Neural progenitor cell (in vitro differentiated cells): ENCODE measurements at regions not wholly inside any gene's neighbourhood (a gene's known extent, or its start where the extent isn't known, plus 50 kb on each side); places are given as distances from the start of the nearest gene placed in this dataset.
"Not testable (repeated sequence)": the region's sequence is repeated elsewhere in the genome, so short reads cannot be mapped to it uniquely, and the experiment has no call there.

ENCODE experiments used
- DNase-seq: peaks from one replicate; pipeline ENCODE4 v3.0.0-alpha.2; 2016; ENCODE audit warnings: low spot score
- H2AFZ ChIP-seq: fragments of 200-600 bp; sonication (generic); replicated peaks from 2 replicates; pipeline ENCODE4 v1.6.1; 2016; ENCODE audit warnings: antibody characterized with exemption
- H3F3A ChIP-seq: fragments of 200-600 bp; sonication (generic); 2 replicates; pipeline ENCODE4 v1.6.1; 2016; ENCODE audit warnings: antibody characterized with exemption, low read depth
- H3K27ac ChIP-seq: fragments of 200-600 bp; sonication (generic); 2 replicates; pipeline ENCODE4 v1.5.1; 2016; ENCODE audit warnings: mild to moderate bottlenecking
- H3K27me3 ChIP-seq: fragments of 200-600 bp; sonication (generic); 2 replicates; pipeline ENCODE4 v1.6.1; 2016; ENCODE audit warnings: mild to moderate bottlenecking, moderate library complexity
- H3K36me3 ChIP-seq: fragments of 200-600 bp; sonication (generic); 2 replicates; pipeline ENCODE4 v1.5.1; 2016
- H3K4me1 ChIP-seq: fragments of 200-600 bp; sonication (generic); 2 replicates; pipeline ENCODE4 v1.6.1; 2016; ENCODE audit warnings: mixed run types
- H3K4me2 ChIP-seq: fragments of 200-600 bp; sonication (generic); 2 replicates; pipeline ENCODE4 v1.6.1; 2016
- H3K4me3 ChIP-seq: fragments of 200-600 bp; sonication (generic); 2 replicates; pipeline ENCODE4 v1.5.1; 2016
- H3K79me2 ChIP-seq: fragments of 200-600 bp; sonication (generic); 2 replicates; pipeline ENCODE4 v1.6.1; 2016; ENCODE audit warnings: low read depth
- H3K9ac ChIP-seq: fragments of 200-600 bp; sonication (generic); 2 replicates; pipeline ENCODE4 v1.6.1; 2016
- H3K9me3 ChIP-seq: fragments of 200-600 bp; sonication (generic); 2 replicates; pipeline ENCODE4 v1.5.1; 2016; ENCODE audit warnings: low read depth
- H4K20me1 ChIP-seq: fragments of 200-600 bp; sonication (generic); 2 replicates; pipeline ENCODE4 v1.6.1; 2016; ENCODE audit warnings: low read depth
- H3K27ac Mint-ChIP-seq: 3 replicates; pipeline ENCODE4 v1.8.0; 2021; ENCODE audit warnings: mixed read lengths
- H3K27me3 Mint-ChIP-seq: 2 replicates; pipeline ENCODE4 v1.8.0; 2022; ENCODE audit warnings: low read depth, mild to moderate bottlenecking, inconsistent platforms, moderate library complexity, mixed read lengths; ENCODE audit not compliant: insufficient read depth
- H3K36me3 Mint-ChIP-seq: 3 replicates; pipeline ENCODE4 v1.8.0; 2021; ENCODE audit warnings: mixed read lengths
- H3K4me1 Mint-ChIP-seq: 3 replicates; pipeline ENCODE4 v1.8.0; 2021; ENCODE audit warnings: mixed read lengths
- H3K4me3 Mint-ChIP-seq: 3 replicates; pipeline ENCODE4 v1.8.0; 2021; ENCODE audit warnings: mild to moderate bottlenecking, moderate library complexity, mixed read lengths
- H3K9me3 Mint-ChIP-seq: 3 replicates; pipeline ENCODE4 v1.8.0; 2020; ENCODE audit warnings: mixed read lengths
- EZH2 ChIP-seq: fragments of 200-600 bp; sonication (generic); IDR thresholded peaks from 2 replicates; pipeline ENCODE4 v1.6.1; 2017; ENCODE audit warnings: antibody characterized with exemption, mild to moderate bottlenecking, moderate library complexity
- EZH2phosphoT487 ChIP-seq: fragments of 200-600 bp; sonication (generic); IDR thresholded peaks from 2 replicates; pipeline ENCODE4 v1.6.1; 2017; ENCODE audit warnings: antibody characterized with exemption
- TF ChIP-seq, protein P1 (sequence below): fragments of 200-600 bp; sonication (generic); IDR thresholded peaks from 2 replicates; pipeline ENCODE4 v1.5.1; 2017; ENCODE audit warnings: antibody characterized with exemption, mild to moderate bottlenecking

DNA sequence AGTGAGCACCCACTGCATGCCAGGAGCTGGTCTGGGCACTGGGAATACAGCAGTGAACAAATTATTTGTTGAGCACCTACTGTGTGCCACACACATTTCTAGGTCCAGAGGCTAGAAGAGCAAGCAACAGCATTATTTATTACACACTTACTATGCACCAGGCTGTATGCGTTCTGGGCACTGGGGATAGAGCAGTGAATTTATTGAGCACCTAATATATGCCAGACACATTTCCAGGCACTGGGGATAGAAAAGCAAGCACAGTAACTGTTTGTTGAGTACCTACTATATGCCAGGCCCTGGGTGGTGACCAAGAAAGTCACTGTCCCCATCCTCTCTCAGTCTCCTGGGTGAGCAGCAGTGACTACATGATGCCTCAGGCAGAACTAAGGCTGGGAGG, 107.5 kb upstream of the NCOR2 start:
- no peak overlapping the region for H3K27ac ChIP-seq
- H3K4me3 ChIP-seq: no peak overlapping the region
- no peaks in the 10 kb centered on the region for H3K79me2 ChIP-seq
- peaks cover 44% of the 10 kb centered on the region for H3K4me1 Mint-ChIP-seq
- no peaks in the 10 kb centered on the region for H3K36me3 Mint-ChIP-seq
- no peaks in the 10 kb centered on the region for H3K9me3 ChIP-seq
- peaks cover 35% of the 10 kb centered on the region for H3K27me3 Mint-ChIP-seq
- no peak overlapping the region for H3K9ac ChIP-seq
- no peak overlapping the region for H2AFZ ChIP-seq
- peaks cover 16% of the 10 kb centered on the region for H3F3A ChIP-seq
- no peak for DNase-seq
- H3K27me3 ChIP-seq: no peaks in the 10 kb centered on the region
- H4K20me1 ChIP-seq: no peaks in the 10 kb centered on the region
- H3K27ac Mint-ChIP-seq: peak overlapping the region; percentile 72
- TF ChIP-seq EZH2: no peak
- TF ChIP-seq EZH2phosphoT487: no peak
- TF ChIP-seq, protein P1, sequence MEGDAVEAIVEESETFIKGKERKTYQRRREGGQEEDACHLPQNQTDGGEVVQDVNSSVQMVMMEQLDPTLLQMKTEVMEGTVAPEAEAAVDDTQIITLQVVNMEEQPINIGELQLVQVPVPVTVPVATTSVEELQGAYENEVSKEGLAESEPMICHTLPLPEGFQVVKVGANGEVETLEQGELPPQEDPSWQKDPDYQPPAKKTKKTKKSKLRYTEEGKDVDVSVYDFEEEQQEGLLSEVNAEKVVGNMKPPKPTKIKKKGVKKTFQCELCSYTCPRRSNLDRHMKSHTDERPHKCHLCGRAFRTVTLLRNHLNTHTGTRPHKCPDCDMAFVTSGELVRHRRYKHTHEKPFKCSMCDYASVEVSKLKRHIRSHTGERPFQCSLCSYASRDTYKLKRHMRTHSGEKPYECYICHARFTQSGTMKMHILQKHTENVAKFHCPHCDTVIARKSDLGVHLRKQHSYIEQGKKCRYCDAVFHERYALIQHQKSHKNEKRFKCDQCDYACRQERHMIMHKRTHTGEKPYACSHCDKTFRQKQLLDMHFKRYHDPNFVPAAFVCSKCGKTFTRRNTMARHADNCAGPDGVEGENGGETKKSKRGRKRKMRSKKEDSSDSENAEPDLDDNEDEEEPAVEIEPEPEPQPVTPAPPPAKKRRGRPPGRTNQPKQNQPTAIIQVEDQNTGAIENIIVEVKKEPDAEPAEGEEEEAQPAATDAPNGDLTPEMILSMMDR: no peak
- H3K9me3 Mint-ChIP-seq: peaks cover 11% of the 10 kb centered on the region
- H3K4me1 ChIP-seq: no peaks in the 10 kb centered on the region
- no peaks in the 10 kb centered on the region for H3K36me3 ChIP-seq
- H3K4me2 ChIP-seq: no peak overlapping the region
- H3K4me3 Mint-ChIP-seq: peak overlapping the region; percentile 50

DNA sequence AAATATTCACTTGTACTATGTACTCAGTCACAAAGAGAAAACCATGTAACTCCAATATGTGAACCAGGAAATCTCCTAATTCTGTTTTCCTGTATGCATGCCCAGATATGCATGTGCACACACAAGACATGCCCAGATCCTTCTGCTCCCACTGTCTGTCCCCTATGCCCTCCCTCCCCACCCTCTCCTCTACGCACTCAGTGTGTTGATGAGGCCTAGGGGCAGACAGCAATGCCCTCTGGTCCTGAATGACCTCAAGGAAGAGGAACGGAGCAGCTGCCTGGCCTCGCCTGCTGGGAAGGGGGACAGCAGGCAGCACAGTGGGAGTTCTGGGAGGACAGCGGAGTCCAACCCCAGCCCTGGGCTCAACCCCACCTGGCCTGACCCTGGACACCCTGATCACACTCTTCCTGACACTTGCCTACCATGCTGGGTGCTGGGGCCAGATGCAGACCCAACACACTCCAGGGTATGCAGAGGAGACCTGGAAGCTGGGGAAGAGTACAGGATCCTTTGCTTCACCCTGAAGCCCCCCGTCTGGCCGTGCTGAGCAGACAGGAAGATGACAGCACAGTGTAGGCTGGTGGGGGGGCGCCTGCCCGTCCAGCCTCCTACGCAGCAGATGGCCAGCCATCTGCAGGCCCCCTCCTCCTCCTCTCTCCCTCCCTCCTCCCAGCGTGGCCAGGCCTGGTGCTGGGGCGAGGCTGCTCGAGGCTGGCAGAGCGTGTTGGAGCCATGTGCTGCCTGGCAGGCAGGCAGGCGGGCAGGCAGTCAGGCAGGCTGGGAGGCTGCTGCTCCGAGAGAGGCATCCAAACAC, 106.6 kb upstream of the NCOR2 start:
- H3K36me3 Mint-ChIP-seq: no peaks in the 10 kb centered on the region
- H3K27me3 Mint-ChIP-seq: peaks cover 31% of the 10 kb centered on the region
- H3K9me3 Mint-ChIP-seq: peaks cover 11% of the 10 kb centered on the region
- no peak overlapping the region for H3K4me2 ChIP-seq
- H3K79me2 ChIP-seq: no peaks in the 10 kb centered on the region
- peaks cover 37% of the 10 kb centered on the region for H3K4me1 Mint-ChIP-seq
- no peaks in the 10 kb centered on the region for H4K20me1 ChIP-seq
- no peak overlapping the region for H3K9ac ChIP-seq
- no peaks in the 10 kb centered on the region for H3K9me3 ChIP-seq
- H3K27ac ChIP-seq: no peak overlapping the region
- peaks cover 16% of the 10 kb centered on the region for H3F3A ChIP-seq
- H3K4me3 ChIP-seq: no peak overlapping the region
- no peaks in the 10 kb centered on the region for H3K36me3 ChIP-seq
- no peak overlapping the region for H2AFZ ChIP-seq
- no peaks in the 10 kb centered on the region for H3K4me1 ChIP-seq
- H3K27me3 ChIP-seq: no peaks in the 10 kb centered on the region
- no peak overlapping the region for H3K4me3 Mint-ChIP-seq
- no peak overlapping the region for H3K27ac Mint-ChIP-seq
- DNase-seq: no peak
- no peak for TF ChIP-seq EZH2phosphoT487
- TF ChIP-seq, protein P1: no peak
- TF ChIP-seq EZH2: no peak

DNA sequence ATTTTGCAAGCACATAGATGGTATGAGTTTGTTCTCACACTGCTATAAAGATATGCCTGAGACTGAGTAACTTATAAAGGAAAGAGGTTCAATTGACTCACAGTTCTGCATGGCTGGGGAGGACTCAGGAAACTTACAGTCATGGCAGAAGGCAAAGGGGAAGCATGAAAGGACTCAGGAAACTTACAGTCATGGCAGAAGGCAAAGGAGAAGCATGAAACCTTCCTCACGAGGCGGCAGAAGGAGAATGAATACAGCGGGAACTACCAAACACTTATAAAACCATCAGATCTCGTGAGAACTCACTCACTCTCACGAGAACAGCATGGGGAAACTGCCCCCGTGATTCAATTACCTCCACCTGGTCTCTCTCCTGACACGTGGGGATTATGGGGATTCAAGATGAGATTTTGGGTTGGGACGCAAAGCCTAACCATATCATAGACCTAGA, 101.9 kb upstream of the NCOR2 start:
- not testable (repeated sequence) for H3K27me3 Mint-ChIP-seq, H3K4me3 Mint-ChIP-seq, H3K79me2 ChIP-seq, H4K20me1 ChIP-seq, H3K27ac ChIP-seq, H3K4me2 ChIP-seq, H3K36me3 ChIP-seq, H3K9ac ChIP-seq, DNase-seq, H3K4me1 Mint-ChIP-seq, H3K9me3 ChIP-seq, H3K4me3 ChIP-seq, H3K27ac Mint-ChIP-seq, H3K36me3 Mint-ChIP-seq, H3K4me1 ChIP-seq, H3K27me3 ChIP-seq, H2AFZ ChIP-seq
- H3K9me3 Mint-ChIP-seq: peaks cover 17% of the 10 kb centered on the region
- H3F3A ChIP-seq: peaks cover 20% of the 10 kb centered on the region

DNA sequence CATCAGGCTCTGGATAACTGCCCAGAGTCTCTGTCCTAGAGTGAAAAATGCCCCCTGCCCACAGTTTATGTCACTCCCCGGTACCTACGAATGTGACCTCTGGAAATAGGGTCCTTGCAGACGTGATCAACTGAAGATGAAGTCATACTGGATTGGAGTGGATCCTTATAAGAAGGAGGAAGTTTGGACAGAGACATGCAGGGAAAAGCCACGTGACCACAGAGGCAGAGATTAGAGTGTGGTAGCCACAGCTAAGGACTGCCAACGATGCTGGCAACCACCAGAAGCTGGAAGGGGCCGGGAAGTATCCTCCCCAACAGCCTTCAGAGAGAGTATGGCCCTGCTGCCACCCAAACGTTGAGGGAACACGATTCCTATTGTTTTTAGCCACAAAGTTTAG, 101.2 kb upstream of the NCOR2 start:
- no peak for DNase-seq
- H3K4me1 Mint-ChIP-seq: peaks cover 3% of the 10 kb centered on the region
- H3K4me3 Mint-ChIP-seq: no peak overlapping the region

More for the DNA sequence above, 101.2 kb upstream of the NCOR2 start:
- Histone ChIP-seq H3F3A (peaks cover 26% of the 10 kb centered on the region), H3K27me3 (no peaks in the 10 kb centered on the region), H3K9me3 (no peaks in the 10 kb centered on the region), H4K20me1 (no peaks in the 10 kb centered on the region), H2AFZ (no peak overlapping the region), H3K79me2 (no peaks in the 10 kb centered on the region), H3K36me3 (no peaks in the 10 kb centered on the region), H3K9ac (no peak overlapping the region), H3K4me1 (peaks cover 4% of the 10 kb centered on the region), H3K27ac (no peak overlapping the region), H3K4me3 (no peak overlapping the region), H3K4me2 (no peak overlapping the region)
- Mint-ChIP-seq H3K27me3 (peaks cover 3% of the 10 kb centered on the region), H3K9me3 (peaks cover 17% of the 10 kb centered on the region), H3K27ac (no peak overlapping the region), H3K36me3 (no peaks in the 10 kb centered on the region)
- TF ChIP-seq EZH2phosphoT487 (no peak), EZH2 (no peak)
- TF ChIP-seq, protein P1: no peak
